Transverse colon (tissue), 3 donors: ENCODE measurements at regions not wholly inside any gene's neighbourhood (a gene's known extent, or its start where the extent isn't known, plus 50 kb on each side); places are given as distances from the start of the nearest gene placed in this dataset.

Source experiments
- CTCF ChIP-seq, 5 experiments: fragments of 200-600 bp in 3 of 5; fragments of 450-650 bp in 2 of 5; sonication (generic) in 3 of 5; IDR thresholded peaks; 1 replicate in 2 of 5; 2 replicates in 3 of 5; pipeline ENCODE4 v1.5.1; 2016 to 2017; ENCODE audit warnings: antibody characterized with exemption in 5 of 5, inconsistent platforms in 3 of 5, mild to moderate bottlenecking in 2 of 5, moderate library complexity in 1 of 5
- EP300 ChIP-seq: sonication (generic); formaldehyde crosslinking; IDR thresholded peaks from one replicate; pipeline ENCODE4 v1.6.1; 2017; ENCODE audit warnings: antibody characterized with exemption, low read depth

- TF ChIP-seq CTCF (IDR thresholded peaks at IDR 0.05) (peak in 3 of 5 experiments; percentile 25 to 42 (median 31)), EP300 (no peak)
Measured at GRCh38 chr19:28727480-28728159, 485.3 kb downstream of the UQCRFS1 start.
